ENCODE measurements at regions not wholly inside any gene's neighbourhood (a gene's known extent, or its start where the extent isn't known, plus 50 kb on each side); places are given as distances from the start of the nearest gene placed in this dataset.

DNA sequence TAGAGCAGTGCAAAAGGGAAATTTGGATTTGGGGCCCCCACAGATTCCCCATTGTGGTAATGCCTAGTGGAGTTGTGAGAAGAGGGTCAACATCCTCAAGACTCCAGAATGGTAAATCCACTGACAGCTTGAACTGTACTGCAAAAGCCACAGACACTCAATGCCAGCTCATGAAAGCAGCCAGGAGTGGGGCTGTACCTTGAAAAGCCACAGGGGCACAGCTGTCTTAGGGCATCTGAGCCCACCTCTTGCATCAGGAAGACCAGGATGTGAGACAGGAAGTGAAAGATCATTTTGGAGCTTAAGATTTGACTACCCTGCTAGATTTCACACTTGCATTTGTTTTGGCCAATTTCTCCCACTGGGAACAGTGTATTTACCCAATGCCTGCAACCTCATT lies 1548.9 kb upstream of the PCDH20 start:
- DNase-seq = no peak

DNA sequence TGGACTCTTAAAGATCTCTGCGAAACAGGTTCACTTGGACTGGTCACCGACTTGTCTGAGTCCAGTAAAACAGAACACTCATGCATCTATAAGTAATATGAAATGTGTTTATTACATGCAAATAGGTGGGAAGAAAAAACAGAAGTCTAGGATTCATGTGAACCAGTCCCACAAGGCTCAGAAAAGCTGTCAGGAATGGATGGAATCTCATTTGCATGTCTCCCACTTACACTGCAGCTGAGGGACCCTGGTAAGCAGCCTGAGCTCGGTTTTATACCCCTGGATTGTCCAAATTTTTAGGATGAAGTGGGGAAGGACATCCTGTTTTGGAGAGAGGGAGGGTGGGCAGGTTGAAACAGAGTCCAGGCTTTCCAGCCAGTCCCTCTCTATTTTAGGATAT lies 1545.1 kb upstream of the PCDH20 start:
- no peak for DNase-seq

DNA sequence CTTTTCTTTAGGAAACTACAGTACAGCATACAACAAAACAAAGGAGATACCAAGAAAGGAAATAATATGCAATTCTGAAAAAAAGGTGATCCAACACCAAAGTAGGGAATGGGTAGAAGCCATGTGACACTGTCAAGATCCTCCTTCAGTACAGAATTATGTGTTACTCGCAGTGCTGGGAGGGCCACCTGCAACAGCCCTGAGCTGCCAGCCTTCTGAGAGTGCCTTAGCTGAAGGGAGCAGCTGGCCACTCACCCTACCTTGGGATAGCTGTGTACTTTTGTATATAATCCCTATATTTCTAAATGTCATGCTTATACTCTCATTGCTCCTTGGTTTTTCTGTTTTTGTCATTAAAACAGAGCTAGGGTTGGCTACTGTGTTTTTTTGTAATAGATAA lies 1518.2 kb upstream of the PCDH20 start:
- DNase-seq = no peak

DNA sequence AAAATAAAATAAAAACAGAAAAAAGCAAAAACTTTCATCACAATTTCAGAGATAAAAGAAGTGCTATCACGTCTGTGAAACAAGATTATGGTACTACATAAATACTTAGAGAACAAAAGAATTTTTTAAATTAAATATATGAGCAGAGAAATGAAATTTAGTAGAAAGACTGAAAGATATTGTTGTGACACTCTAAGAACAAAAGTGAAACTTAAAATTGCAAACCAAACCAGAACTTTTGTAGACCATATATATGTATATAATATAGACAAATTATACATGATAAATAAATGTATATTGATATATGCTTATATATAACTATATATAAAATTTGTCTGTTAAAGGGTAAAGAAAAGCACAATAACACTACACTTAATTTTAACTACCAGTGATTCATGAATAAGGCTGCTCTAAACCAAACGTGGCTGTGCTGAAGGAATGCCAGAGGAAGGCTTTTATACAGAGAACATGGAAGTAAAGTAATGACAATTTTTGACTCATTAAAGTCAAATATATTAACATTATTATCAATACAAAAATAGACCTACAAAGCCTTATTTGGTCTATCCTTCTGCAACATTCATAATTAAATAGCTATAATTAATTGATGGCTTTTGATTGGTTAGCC lies 1516.7 kb upstream of the PCDH20 start:
- DNase-seq = no peak

DNA sequence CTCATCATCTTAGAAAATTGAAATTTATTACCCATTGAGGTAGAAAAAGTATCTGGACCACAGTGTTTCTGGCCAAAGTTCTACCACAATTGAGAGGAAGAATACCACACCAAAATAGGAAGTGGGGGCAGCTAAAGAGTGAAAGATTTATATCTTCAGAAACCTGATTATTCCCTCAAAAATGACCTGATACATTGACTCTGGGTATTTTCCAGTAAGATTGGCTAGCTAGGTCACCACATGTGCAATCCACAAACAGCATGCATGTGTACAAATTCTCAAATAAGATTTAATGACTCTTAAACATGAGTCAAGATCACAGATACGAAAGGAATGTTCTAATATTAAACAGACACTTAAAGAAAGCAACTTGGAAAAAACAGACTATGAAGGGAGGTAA lies 1516.2 kb upstream of the PCDH20 start:
- DNase-seq = no peak

DNA sequence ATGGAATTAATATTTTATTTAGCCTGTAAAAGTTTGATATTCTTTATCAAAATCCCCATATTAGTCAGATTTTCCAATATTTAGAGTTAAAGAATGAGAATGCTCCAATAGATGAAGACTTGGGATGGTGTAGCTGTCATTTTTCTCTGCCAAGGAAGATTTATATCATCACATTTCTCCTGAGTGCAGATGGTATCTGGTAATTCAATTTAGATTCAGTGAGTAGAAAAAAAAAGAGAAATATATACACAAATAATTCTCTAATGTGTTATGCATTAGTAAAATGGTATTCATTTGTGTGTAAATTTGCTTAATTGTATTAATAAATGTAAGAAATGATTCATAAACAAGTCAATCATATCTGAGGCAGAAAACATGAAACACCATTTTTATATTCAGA lies 1508.7 kb upstream of the PCDH20 start:
- no peak for DNase-seq

DNA sequence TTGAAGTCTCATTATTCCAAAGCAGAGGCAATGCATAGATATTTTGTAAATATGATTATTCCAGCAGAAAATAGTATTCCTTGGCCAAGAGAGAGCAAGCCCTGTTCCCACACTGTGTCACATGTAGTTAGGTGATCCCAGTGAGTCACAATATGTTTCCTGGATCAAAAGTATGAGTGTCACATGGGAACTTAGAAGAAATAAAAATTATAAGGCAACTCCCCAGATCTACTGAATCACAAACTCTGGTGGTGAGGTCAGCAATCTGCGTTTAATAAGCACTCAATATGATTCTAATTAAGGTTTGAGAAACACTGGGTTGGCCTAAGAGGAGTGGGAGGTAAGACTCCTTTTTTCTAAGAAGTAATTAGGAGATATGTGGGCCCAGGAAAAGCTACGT lies 1504.5 kb upstream of the PCDH20 start:
- no peak for DNase-seq

DNA sequence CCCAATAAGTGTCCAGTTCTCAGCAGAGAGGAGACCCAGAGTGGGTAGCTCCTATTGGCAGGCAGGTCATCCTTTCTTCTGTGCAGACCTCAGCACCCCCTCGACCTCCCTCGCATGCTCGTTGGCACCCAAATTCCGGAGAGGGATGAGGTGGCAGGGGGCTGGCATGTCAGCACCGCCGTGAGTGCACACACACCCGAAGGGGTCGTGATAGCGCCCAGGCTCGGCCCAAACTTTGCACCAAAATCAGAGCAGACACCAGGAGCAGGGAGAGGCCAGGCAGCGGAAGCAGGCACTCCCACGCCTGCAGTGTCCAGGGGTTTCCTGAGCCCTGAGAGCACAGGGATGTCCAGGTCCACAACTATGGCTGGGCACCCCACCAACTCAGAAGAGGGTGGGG lies 1503.8 kb upstream of the PCDH20 start:
- no peak for DNase-seq

DNA sequence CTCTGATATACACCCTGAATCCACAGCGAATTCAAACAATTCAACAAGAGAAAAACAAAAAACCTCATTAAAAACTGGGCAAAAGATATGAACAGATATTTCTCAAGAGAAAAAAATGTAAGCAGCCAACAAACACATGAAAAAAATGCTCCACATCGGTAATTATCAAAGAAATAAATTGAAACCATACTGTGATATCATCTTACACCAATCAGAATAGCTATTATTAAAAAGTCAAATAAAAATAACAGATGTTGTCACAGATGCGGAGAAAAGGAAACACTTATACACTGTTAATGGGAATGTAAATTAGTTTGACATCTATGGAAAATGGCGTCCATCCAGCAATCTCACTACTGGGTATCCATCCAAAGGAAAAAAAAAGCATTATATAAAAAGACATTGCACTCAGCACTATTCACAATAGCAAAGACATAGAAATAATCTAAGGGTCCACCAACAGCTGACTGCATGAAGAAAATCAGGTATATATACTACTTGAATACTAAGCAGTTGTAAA lies 1495.0 kb upstream of the PCDH20 start:
- no peak for DNase-seq

DNA sequence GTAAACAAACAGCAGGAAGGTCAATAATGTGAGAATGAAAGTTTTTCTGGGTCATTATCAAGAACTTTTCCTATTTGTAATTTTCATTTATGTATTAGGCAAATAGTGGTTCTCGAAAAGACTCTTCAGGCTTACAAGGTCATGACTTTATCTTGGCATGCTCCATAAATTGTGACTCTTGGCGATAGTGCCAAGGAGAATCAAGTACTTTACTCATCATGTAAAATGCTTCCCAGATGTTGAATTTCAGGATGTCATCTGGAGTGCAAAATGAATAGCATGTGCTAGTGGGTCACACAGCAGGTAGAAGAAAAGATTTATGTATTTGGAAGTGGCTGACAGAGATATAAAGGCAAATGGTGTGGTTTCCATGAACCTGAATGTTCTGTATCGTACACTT lies 1492.7 kb upstream of the PCDH20 start:
- no peak for DNase-seq

DNA sequence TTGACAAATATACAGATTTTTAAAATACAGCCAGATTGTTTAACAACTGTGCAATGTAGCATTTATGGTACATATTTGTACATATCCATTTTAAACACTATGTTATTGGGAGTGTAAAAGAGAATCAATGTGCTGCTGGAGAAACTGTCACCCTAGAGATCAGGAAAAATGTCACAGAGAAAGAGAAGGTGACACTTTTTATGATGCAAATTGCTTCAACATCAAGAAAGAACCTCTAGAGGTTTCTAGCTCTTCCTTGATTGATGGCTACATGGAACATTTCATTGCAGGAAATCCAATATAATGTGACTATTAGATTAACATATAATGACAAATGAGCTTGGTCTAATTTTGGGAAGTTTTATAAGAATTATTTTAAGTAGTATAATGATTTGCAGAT lies 1491.2 kb upstream of the PCDH20 start:
- no peak for DNase-seq

DNA sequence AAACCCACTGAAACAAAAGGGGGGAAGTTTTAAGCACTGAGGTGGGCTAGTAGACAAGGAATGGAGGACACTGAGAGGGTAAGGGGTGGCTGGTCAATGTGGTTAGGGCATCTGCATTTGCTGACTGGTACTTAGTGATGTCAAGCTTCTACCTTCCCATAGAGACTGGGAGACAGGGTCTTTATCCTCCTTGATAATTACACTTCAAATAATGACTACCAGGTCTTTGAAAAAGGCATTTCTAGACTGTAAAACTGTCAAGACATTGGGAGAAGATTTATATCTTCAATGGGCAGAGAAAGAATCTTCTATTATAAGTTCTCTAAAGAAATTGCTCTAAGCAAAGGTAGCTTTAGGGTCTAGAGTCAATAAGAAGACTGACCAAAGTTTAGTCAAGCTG lies 1490.8 kb upstream of the PCDH20 start:
- DNase-seq = no peak

DNA sequence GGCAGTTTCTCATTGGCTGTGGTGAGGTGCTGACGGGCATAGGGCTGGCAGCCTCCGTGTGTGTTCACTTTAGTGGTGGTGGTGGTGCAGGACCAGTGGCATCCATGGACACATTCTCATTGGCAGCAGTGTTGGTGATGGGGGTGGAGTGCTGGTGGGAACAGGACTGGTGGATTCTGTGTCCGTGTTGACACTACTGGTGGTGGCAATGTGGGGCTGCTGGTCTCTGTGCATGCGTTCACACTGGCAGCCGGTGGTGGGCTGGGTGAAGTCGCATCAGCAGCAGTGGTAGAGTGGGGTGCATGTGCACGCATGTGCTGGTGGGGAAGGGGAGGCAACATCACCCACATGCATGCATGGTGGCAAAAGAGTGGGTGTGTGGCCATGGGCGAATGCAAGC lies 1471.4 kb upstream of the PCDH20 start:
- DNase-seq = no peak

DNA sequence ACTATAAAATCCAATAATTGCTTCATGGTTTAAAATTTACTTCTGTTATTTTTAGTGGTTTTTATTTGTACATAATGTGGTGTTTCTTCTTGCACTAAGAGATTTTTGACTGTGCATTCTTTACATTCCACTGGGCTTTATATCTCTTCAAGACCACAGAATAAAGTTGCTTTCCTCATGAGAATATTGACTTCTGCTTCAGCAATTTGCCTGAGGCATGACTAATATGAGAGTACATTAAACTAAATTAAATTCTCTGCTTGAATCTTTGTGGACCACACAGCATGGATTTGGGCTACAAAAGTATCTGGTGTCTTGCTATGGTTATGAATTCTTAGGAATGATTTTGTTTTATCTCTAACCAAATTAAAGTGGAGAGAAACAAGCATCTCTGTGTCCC lies 1463.4 kb upstream of the PCDH20 start:
- DNase-seq = no peak

DNA sequence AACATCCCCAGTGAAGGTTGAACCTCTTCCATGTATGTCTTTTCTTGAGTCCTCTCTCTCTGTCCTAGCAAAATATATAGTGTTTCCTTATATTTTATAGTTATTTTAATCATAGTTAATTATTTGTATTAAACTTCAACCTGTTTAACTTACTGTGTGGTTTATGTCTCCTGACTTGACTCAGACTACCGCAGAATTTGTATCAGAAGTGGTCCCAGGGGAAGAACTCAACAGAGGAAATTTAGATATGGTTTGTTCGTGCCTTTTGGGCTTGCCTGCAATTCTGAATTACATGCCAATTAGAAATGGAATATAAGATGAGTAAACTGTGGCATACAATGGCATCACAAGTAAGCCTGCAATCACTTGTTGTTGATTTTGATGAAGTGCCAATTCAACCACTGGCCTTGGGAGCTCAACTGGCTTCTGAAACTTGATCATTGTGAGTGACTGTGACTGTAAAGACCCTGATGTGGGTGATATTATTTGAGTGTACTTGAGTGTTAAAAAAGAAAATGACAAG lies 1459.5 kb upstream of the PCDH20 start:
- DNase-seq = no peak

DNA sequence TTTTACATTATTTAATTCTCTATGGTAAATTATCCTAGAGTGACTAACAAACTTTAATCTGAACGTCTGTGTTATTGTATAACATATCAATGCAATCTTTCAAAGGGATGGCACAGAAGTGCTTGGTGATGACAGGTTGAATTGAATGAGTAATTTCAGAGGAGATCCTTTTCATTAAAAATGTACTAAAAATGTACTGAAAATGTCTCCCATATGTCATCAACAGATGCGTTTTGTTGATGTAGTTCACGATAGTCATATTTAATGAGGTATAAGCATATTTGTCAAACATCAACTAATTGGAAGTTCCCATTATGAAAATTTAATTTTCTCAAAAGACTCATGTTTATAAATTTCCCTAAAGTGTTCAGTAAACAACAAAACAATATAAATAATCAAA lies 1434.7 kb upstream of the PCDH20 start:
- no peak for DNase-seq

DNA sequence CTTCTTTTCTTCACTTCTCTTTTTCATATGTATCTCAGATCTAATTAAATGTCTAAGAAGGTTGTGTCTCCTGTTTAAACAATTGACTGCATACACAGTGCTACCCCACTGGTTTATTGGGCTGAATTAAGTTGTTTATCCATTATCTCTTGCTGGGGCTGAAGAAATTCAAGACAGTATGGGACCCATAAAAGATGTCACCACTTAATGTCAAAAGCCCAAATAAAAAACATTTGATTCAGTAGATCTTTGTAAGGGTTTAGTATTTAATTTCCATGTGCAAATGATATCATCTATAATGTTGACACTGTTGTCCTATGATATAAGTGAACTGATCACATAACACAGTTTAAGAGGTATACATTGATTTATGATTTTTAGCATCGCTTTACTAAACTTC lies 1431.9 kb upstream of the PCDH20 start:
- no peak for DNase-seq

DNA sequence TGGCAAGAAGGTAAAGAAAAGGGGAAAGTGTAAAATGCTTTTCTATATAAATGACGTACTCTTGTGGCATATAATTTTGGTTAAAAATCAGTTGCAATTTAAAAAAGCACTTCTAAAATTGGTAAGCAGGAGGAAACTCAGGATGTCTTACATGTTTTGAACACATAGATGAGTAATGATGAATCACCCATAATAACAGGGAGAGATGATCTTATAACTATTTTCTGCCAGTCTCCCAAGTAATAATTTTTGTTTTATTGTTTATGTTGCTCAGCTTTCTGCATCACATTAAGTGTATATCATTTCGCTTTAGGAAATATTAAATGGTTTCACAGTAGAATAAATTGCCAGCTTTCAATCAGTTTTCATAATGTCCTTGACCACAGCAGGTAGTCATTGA lies 1430.7 kb upstream of the PCDH20 start:
- no peak for DNase-seq

DNA sequence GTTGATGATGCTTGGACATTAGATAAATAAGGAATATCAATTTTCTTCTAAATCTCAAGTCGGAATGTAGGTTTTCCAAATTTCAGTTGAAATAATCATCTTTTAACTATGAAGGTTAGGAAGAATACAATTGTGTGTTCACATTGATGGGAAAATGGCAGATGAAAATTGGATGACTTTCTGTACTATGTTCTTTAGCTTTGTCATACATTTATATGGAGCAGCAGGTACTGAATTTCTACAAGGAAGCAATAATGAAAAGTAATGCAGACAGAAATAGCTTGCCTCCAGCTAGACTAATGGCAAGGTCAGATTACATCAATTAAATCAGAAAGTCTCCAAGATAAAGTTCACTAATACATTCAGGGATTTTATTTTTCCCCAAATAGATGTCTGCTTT lies 1423.7 kb upstream of the PCDH20 start:
- DNase-seq = no peak

DNA sequence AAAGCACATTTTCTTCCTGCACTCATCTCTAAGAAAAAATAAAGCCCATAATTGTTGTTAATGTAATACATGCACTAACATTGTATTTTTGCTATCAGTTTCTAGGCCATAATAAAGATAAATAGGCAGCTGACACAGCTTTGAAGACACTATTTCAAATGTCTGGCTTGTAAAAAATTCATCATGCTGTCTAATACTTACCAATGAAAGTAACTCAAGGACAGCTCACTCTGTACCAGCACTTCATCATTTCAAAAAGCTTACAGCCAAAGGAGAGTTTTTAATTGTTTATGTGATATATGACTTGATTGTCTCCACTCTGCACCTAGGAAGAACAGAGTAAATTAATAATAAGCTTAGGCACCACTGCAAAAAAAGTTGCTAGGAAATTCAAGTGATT lies 1423.3 kb upstream of the PCDH20 start:
- no peak for DNase-seq

DNA sequence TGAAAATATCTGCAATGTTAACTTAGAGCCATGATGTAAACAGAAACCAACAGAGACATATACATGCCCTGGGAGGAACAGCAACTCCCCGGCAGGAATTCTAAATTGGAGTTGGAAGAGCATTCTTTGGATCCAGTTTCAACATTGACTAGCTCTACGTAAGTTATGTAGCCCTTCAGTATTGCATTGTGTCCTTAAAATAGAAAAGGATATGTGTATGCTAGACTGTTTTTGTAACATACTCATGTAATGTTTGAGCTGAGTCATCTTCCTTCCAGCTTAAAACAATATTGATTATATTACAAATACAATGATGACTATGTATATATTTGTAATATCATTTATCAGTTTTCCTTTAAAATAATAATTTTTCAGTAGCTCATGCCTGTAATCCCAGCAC lies 1422.2 kb upstream of the PCDH20 start:
- no peak for DNase-seq

DNA sequence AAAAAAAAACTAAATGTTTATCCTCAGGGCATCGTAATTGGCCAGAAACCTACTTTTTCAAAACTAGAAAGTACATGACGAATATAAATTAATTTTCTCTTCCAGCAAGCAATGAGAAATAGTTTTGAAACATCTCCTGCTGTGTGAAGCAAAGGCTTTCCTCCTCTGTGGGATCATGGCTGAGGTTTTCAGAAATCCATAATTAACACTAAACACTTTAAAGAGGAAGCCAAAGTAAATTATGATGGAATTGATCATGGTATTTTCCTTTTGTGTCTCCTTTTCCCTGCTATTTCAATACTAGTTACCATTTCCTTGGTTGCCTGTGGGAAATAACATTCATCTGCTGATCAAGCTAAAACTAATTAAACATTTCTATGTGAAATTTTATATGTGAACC lies 1413.8 kb upstream of the PCDH20 start:
- no peak for DNase-seq

DNA sequence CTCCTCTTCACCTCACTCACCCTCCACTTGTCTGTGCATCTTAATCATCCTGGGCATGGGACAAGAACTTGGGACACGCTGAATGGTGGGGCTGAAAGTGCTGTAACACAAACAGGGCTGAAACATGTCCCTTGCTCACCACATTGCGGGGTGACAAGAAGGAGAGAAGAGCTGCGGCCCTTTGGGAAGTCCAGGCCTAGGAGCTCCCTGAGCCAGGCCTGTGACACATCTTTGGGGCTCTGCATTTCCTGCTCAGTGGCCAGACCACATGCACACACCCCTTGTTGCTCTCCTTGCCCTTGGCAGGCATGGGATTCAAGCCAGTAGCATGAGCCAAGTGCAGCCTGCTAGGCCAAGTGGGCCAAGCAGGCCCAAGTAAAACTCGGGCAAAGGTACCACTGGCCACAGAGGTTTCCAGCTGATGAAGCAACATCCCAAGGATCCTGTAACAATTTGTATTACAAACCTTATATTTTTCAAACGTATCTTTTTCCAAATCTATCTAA lies 1384.3 kb upstream of the PCDH20 start:
- DNase-seq = no peak

DNA sequence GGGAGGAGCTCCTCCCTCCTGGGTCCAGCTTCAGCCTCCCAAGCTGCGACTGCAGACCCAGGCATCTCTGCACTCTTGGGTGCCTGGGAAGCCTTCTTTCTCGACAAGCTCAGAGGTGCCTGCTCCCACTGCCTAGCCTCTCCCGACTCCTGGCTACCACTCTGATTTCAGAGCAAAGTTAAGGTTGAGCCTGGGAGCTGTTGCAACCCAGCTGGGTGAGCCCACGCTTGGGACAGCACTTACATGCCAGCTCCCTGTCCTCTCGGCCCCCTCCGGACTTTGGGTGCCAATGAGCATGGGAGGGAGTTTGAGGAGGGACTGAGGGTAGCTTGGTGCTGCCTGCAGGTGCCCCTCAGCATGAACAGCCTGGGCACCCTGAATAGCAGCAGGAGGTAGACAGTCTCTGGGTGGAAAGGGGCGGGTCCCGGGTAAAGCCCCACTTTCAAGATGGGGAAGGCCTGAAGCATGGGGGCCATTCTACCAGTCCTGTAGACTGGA lies 1383.4 kb upstream of the PCDH20 start:
- DNase-seq = no peak

DNA sequence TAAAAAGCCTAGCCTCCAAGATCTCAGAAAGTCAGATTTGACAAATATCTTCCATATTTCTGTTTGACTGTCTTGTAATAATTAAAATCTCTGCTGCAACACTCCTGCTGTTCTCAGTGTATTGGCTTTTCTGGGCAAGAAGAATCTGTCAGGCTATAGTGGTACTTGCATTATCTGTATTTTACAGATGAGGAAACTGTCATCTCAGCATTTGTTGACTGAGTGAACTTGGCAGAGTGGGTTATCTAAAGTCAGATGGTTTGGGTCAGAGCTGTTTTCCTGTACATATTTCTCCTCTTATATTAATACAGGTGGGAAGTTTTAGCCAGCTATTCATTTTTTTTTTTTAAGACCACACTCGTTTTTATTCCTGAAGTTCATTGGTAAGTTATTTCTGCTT lies 1378.2 kb upstream of the PCDH20 start:
- no peak for DNase-seq
